HUES48 (cell line): ENCODE measurements at regions not wholly inside any gene's neighbourhood (a gene's known extent, or its start where the extent isn't known, plus 50 kb on each side); places are given as distances from the start of the nearest gene placed in this dataset.

Experiments used
- H3K27ac ChIP-seq: one replicate; pipeline ENCODE4 v1.7.0; 2013; ENCODE audit warnings: low read depth, low read length, inconsistent platforms
- H3K27me3 ChIP-seq: 2 replicates; pipeline ENCODE4 v1.6.1; 2013; ENCODE audit warnings: mild to moderate bottlenecking, low read length; ENCODE audit not compliant: control insufficient read depth, insufficient read depth
- H3K36me3 ChIP-seq: 2 replicates; pipeline ENCODE4 v1.6.1; 2013; ENCODE audit warnings: low read length; ENCODE audit not compliant: control insufficient read depth, insufficient read depth
- H3K4me1 ChIP-seq: 2 replicates; pipeline ENCODE4 v1.6.1; 2013; ENCODE audit warnings: mild to moderate bottlenecking, low read length; ENCODE audit not compliant: control insufficient read depth, insufficient read depth
- H3K4me3 ChIP-seq: 2 replicates; pipeline ENCODE4 v1.5.1; 2013; ENCODE audit warnings: mild to moderate bottlenecking, low read depth, low read length
- H3K9ac ChIP-seq: 2 replicates; pipeline ENCODE4 v1.6.1; 2013; ENCODE audit warnings: mild to moderate bottlenecking, low read depth, low read length, moderate library complexity
- H3K9me3 ChIP-seq: 2 replicates; pipeline ENCODE4 v1.6.1; 2013; ENCODE audit warnings: low read length; ENCODE audit not compliant: control insufficient read depth, insufficient read depth

GRCh38 chr7:86025807-86026206 lies 617.9 kb upstream of the GRM3 start:
- Histone ChIP-seq H3K27ac (no peak overlapping the region), H3K9me3 (no peaks in the 10 kb centered on the region), H3K4me3 (no peak overlapping the region), H3K36me3 (no peaks in the 10 kb centered on the region), H3K4me1 (no peaks in the 10 kb centered on the region), H3K9ac (no peak overlapping the region), H3K27me3 (no peaks in the 10 kb centered on the region)

- no peaks in the 10 kb centered on the region for H3K9me3 ChIP-seq
- H3K27ac ChIP-seq = no peak overlapping the region
- H3K4me1 ChIP-seq = peaks cover 6% of the 10 kb centered on the region; the same call in 1 of the 2 replicates
- H3K36me3 ChIP-seq = no peaks in the 10 kb centered on the region
- H3K4me3 ChIP-seq = no peak overlapping the region
- H3K9ac ChIP-seq = no peak overlapping the region
- H3K27me3 ChIP-seq = no peaks in the 10 kb centered on the region
Measured at GRCh38 chr7:86013662-86014061, 630.0 kb upstream of the GRM3 start.

DNA sequence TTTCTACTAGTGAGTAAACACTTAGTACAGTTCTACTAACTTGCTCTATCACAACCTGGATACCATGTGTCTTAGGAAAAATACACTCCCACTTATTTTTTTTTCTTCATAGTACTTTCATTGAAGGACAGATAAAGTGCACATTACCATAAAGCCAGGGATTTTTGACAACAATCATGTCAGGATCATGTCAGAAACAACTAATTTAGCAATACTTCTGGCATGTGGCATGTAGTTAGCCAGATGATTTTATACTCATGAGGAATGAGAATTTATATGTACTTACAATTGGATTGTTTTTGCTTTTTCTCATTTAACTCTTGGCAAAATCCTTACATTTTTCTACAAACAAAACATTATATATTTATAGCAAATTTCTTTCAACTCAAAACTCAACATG lies 630.7 kb upstream of the GRM3 start:
- Histone ChIP-seq H3K4me3 (no peak overlapping the region), H3K4me1 (peaks cover 9% of the 10 kb centered on the region; the same call in 1 of the 2 replicates), H3K27ac (no peak overlapping the region), H3K36me3 (no peaks in the 10 kb centered on the region), H3K27me3 (no peaks in the 10 kb centered on the region), H3K9ac (no peak overlapping the region), H3K9me3 (no peaks in the 10 kb centered on the region)

GRCh38 chr7:86008898-86009297 lies 634.8 kb upstream of the GRM3 start:
- Histone ChIP-seq H3K27me3 (no peaks in the 10 kb centered on the region), H3K9me3 (no peaks in the 10 kb centered on the region), H3K9ac (no peak overlapping the region), H3K4me3 (no peak overlapping the region), H3K36me3 (no peaks in the 10 kb centered on the region), H3K4me1 (peaks cover 9% of the 10 kb centered on the region; the same call in 1 of the 2 replicates), H3K27ac (no peak overlapping the region)

GRCh38 chr7:86006909-86007308 lies 636.8 kb upstream of the GRM3 start:
- H3K4me3 ChIP-seq = no peak overlapping the region
- H3K27ac ChIP-seq = no peak overlapping the region
- H3K27me3 ChIP-seq = no peaks in the 10 kb centered on the region
- H3K36me3 ChIP-seq = no peaks in the 10 kb centered on the region
- H3K9ac ChIP-seq = no peak overlapping the region
- H3K4me1 ChIP-seq = peaks cover 9% of the 10 kb centered on the region; the same call in 1 of the 2 replicates
- no peaks in the 10 kb centered on the region for H3K9me3 ChIP-seq

- Histone ChIP-seq H3K27ac (no peak overlapping the region), H3K27me3 (no peaks in the 10 kb centered on the region), H3K9me3 (no peaks in the 10 kb centered on the region), H3K4me3 (no peak overlapping the region), H3K36me3 (no peaks in the 10 kb centered on the region), H3K4me1 (no peaks in the 10 kb centered on the region), H3K9ac (no peak overlapping the region)
Measured at GRCh38 chr7:86002858-86003257, 640.9 kb upstream of the GRM3 start.

DNA sequence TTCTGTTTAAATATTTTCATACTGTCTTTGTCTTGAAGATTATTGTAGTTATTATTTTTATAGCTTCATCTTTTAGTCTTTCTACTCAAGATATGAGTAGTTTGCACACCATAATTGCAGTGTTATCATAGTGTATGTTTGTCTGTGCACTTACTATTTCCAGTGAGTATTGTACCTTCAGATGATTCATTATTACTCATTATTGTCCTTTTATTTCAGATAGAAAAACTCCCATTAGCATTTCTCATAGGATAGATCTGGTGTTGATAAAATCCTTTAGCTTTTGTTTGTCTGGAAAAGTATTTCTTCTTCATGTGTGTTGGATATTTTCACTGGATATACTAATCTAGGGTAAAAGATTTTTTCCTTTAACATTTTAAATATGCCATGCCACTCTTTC lies 646.2 kb upstream of the GRM3 start:
- H3K27me3 ChIP-seq = no peaks in the 10 kb centered on the region
- no peaks in the 10 kb centered on the region for H3K36me3 ChIP-seq
- H3K9ac ChIP-seq = no peak overlapping the region
- no peak overlapping the region for H3K27ac ChIP-seq
- no peaks in the 10 kb centered on the region for H3K9me3 ChIP-seq
- no peak overlapping the region for H3K4me3 ChIP-seq
- no peaks in the 10 kb centered on the region for H3K4me1 ChIP-seq

DNA sequence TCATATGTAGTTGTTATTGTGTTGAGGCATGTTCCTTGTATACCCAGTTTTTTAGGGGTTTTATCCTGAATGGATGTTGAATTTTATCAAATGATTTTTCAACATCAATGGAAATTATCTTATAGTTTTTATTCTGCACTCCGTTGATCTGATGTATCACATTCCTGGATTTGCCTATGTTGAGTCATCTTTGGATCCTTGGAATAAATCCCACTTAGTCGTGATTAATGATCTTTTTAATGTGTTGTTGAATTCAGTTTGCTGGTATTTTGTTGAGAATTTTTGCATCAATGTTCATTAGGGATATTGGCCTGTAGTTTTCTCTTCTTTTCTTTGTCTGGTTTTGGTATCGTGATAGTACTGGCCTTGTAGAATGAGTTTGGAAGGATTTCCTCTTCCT lies 648.6 kb upstream of the GRM3 start:
- Histone ChIP-seq H3K36me3 (no peaks in the 10 kb centered on the region), H3K9ac (no peak overlapping the region)

DNA sequence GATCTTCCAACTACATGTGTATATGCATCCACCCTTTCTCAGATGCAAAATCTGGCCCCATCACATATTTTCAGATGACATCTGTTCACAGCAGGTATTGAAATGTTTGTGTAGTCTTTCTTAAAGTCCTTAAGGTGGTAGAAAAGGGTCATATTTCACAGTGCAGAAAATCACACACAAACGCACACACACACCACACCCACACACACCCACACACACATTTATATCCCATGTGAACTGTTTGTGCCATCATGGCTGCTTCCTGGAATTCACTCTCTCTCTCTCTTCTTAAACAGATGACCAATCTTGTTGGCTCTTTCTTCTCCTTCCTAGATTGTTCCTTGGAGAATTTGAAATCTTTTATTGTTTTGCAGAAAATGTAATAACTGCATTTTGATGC lies 663.0 kb upstream of the GRM3 start:
- Histone ChIP-seq H3K9ac (no peak overlapping the region), H3K4me1 (peaks cover 6% of the 10 kb centered on the region; the same call in 1 of the 2 replicates), H3K4me3 (no peak overlapping the region), H3K27ac (no peak overlapping the region), H3K36me3 (no peaks in the 10 kb centered on the region), H3K27me3 (no peaks in the 10 kb centered on the region), H3K9me3 (no peaks in the 10 kb centered on the region)

More for the DNA sequence above, 648.6 kb upstream of the GRM3 start:
- Histone ChIP-seq H3K4me3 (no peak overlapping the region), H3K27ac (no peak overlapping the region), H3K9me3 (no peaks in the 10 kb centered on the region), H3K4me1 (no peaks in the 10 kb centered on the region), H3K27me3 (no peaks in the 10 kb centered on the region)

- Histone ChIP-seq H3K4me1 (peaks cover 12% of the 10 kb centered on the region; the same call in 1 of the 2 replicates), H3K36me3 (no peaks in the 10 kb centered on the region), H3K27me3 (no peaks in the 10 kb centered on the region), H3K9me3 (no peaks in the 10 kb centered on the region), H3K27ac (no peak overlapping the region), H3K4me3 (no peak overlapping the region), H3K9ac (no peak overlapping the region)
Measured at GRCh38 chr7:85974176-85974575, 669.5 kb upstream of the GRM3 start.

GRCh38 chr7:85972504-85973141 lies 671.1 kb upstream of the GRM3 start:
- Histone ChIP-seq H3K9ac (no peak overlapping the region), H3K36me3 (no peaks in the 10 kb centered on the region), H3K27me3 (no peaks in the 10 kb centered on the region), H3K27ac (no peak overlapping the region), H3K4me1 (peaks cover 12% of the 10 kb centered on the region; the same call in 1 of the 2 replicates), H3K9me3 (no peaks in the 10 kb centered on the region), H3K4me3 (no peak overlapping the region)
